ENCODE measurements at regions not wholly inside any gene's neighbourhood (a gene's known extent, or its start where the extent isn't known, plus 50 kb on each side); places are given as distances from the start of the nearest gene placed in this dataset.
"Not testable (repeated sequence)": the region's sequence is repeated elsewhere in the genome, so short reads cannot be mapped to it uniquely, and the experiment has no call there.

- DNase-seq (ENCODE audit: low spot score), result no peak
Observed at GRCh38 chr2:228590681-228591080, 409.2 kb upstream of the SPHKAP start.

- no peak for DNase-seq (ENCODE audit: low spot score)
Observed at GRCh38 chr2:228589115-228589514, 407.6 kb upstream of the SPHKAP start.

GRCh38 chr2:228581731-228582130 lies 400.2 kb upstream of the SPHKAP start:
- no peak for DNase-seq (ENCODE audit: low spot score)

GRCh38 chr2:228575897-228576296 lies 394.4 kb upstream of the SPHKAP start:
- DNase-seq (ENCODE audit: low spot score), result no peak

GRCh38 chr2:228568275-228568674 lies 386.8 kb upstream of the SPHKAP start:
- not testable (repeated sequence) for DNase-seq (ENCODE audit: low spot score)

GRCh38 chr2:228561816-228562215 lies 380.3 kb upstream of the SPHKAP start:
- no peak for DNase-seq (ENCODE audit: low spot score)

- DNase-seq (ENCODE audit: low spot score), result no peak
Observed at GRCh38 chr2:228559774-228560415, 378.4 kb upstream of the SPHKAP start.

GRCh38 chr2:228556717-228557116 lies 375.2 kb upstream of the SPHKAP start:
- DNase-seq (ENCODE audit: low spot score), result no peak

GRCh38 chr2:228549441-228550007 lies 368.0 kb upstream of the SPHKAP start:
- DNase-seq (ENCODE audit: low spot score), result no peak

GRCh38 chr2:228548230-228548629 lies 366.7 kb upstream of the SPHKAP start:
- no peak for DNase-seq (ENCODE audit: low spot score)

- DNase-seq (ENCODE audit: low spot score), result peak; percentile 31
Observed at GRCh38 chr2:228545748-228546145, 364.3 kb upstream of the SPHKAP start.

- DNase-seq (ENCODE audit: low spot score), result peak; percentile 53
Observed at GRCh38 chr2:228545041-228545747, 363.7 kb upstream of the SPHKAP start.

- no peak for DNase-seq (ENCODE audit: low spot score)
Observed at GRCh38 chr2:228543117-228543516, 361.6 kb upstream of the SPHKAP start.

- no peak for DNase-seq (ENCODE audit: low spot score)
Observed at GRCh38 chr2:228542277-228542676, 360.8 kb upstream of the SPHKAP start.

- no peak for DNase-seq (ENCODE audit: low spot score)
Observed at GRCh38 chr2:228541789-228542188, 360.3 kb upstream of the SPHKAP start.

GRCh38 chr2:228540976-228541375 lies 359.5 kb upstream of the SPHKAP start:
- DNase-seq (ENCODE audit: low spot score), result no peak

GRCh38 chr2:228535396-228535795 lies 353.9 kb upstream of the SPHKAP start:
- DNase-seq (ENCODE audit: low spot score), result no peak

- DNase-seq (ENCODE audit: low spot score), result no peak
Observed at GRCh38 chr2:228533156-228533555, 351.7 kb upstream of the SPHKAP start.

GRCh38 chr2:228532233-228532632 lies 350.7 kb upstream of the SPHKAP start:
- DNase-seq (ENCODE audit: low spot score), result no peak

- DNase-seq (ENCODE audit: low spot score), result no peak
Observed at GRCh38 chr2:228527197-228527881, 345.9 kb upstream of the SPHKAP start.

- no peak for DNase-seq (ENCODE audit: low spot score)
Observed at GRCh38 chr2:228526687-228527086, 345.2 kb upstream of the SPHKAP start.

- DNase-seq (ENCODE audit: low spot score), result no peak
Observed at GRCh38 chr2:228522977-228523376, 341.5 kb upstream of the SPHKAP start.

GRCh38 chr2:228522276-228522675 lies 340.8 kb upstream of the SPHKAP start:
- no peak for DNase-seq (ENCODE audit: low spot score)
